Esophagus muscularis mucosa (tissue), 4 donors: ENCODE measurements at regions not wholly inside any gene's neighbourhood (a gene's known extent, or its start where the extent isn't known, plus 50 kb on each side); places are given as distances from the start of the nearest gene placed in this dataset.

Source experiments
- DNase-seq: peaks from one replicate; pipeline ENCODE4 v3.0.0-alpha.2; 2017; ENCODE audit errors: extremely low spot score
- H3K27ac ChIP-seq, 4 donors: fragments of 200-600 bp; sonication (generic); replicated peaks in 1 of 4; 1 replicate in 3 of 4; 2 replicates in 1 of 4; pipeline ENCODE4 v1.5.1; 2016 to 2019; ENCODE audit warnings: mild to moderate bottlenecking in 1 of 4
- H3K27me3 ChIP-seq, 4 donors: fragments of 200-600 bp; sonication (generic); one replicate each; pipeline versions ENCODE4 v1.5.1 to v1.6.0; 2016 to 2019
- H3K36me3 ChIP-seq, 4 donors: fragments of 200-600 bp; sonication (generic); one replicate each; pipeline ENCODE4 v1.5.1; 2016 to 2019
- H3K4me1 ChIP-seq, 4 donors: fragments of 200-600 bp; sonication (generic); one replicate each; pipeline ENCODE4 v1.5.1; 2016 to 2019
- H3K4me3 ChIP-seq, 4 donors: fragments of 200-600 bp; sonication (generic); 1 replicate in 2 of 4; 2 replicates in 2 of 4; pipeline ENCODE4 v1.5.1; 2016 to 2019; ENCODE audit warnings: mild to moderate bottlenecking in 4 of 4, moderate library complexity in 1 of 4
- H3K9me3 ChIP-seq, 4 donors: fragments of 200-600 bp; sonication (generic); 1 replicate in 3 of 4; 2 replicates in 1 of 4; pipeline ENCODE4 v1.5.1; 2016 to 2019
- CTCF ChIP-seq, 3 experiments: fragments of 200-600 bp in 2 of 3; fragments of 450-650 bp in 1 of 3; sonication (generic) in 2 of 3; IDR thresholded peaks; one replicate each; pipeline ENCODE4 v1.5.1; 2017 to 2019; ENCODE audit warnings: antibody characterized with exemption in 3 of 3, mild to moderate bottlenecking in 2 of 3, moderate library complexity in 1 of 3
- EP300 ChIP-seq: sonication (generic); formaldehyde crosslinking; IDR thresholded peaks from one replicate; pipeline ENCODE4 v1.6.1; 2017; ENCODE audit warnings: antibody characterized with exemption
- POLR2A ChIP-seq: fragments of 450-650 bp; IDR thresholded peaks from one replicate; pipeline ENCODE4 v1.6.1; 2017; ENCODE audit warnings: antibody characterized with exemption, moderate library complexity, mild to moderate bottlenecking, low read depth
- POLR2AphosphoS5 ChIP-seq, 2 donors: sonication (generic); formaldehyde crosslinking; IDR thresholded peaks; one replicate each; pipeline ENCODE4 v1.6.1; 2017; ENCODE audit warnings: antibody characterized with exemption in 2 of 2
- WGBS: methylation state at CpG from one replicate; pipeline ENCODE4 v1.1.5; 2018; 5-methylcytosine and 5-hydroxymethylcytosine counted together
- intact Hi-C: fragments of 100-400 bp; cut with DNase I; formaldehyde crosslinking; loops from one replicate; pipeline ENCODE4 v1.15.1; 2023

GRCh38 chr20:61052195-61052750 is 199.8 kb upstream of the CDH4 start:
- no peaks in the 10 kb centered on the region for H3K36me3 ChIP-seq
- H3K4me3 ChIP-seq, result no peak overlapping the region
- H3K27ac ChIP-seq, result no peak overlapping the region
- H3K4me1 ChIP-seq, result peaks cover 0 to 21% (median 16%) of the 10 kb centered on the region in 4 donors
- intact Hi-C loops, result no loop called here
- no peak for TF ChIP-seq POLR2AphosphoS5 (IDR thresholded peaks at IDR 0.05)
- no peak for TF ChIP-seq EP300
- no peak for TF ChIP-seq POLR2A
- no peak for TF ChIP-seq CTCF (IDR thresholded peaks at IDR 0.05)
- no peaks in the 10 kb centered on the region for H3K27me3 ChIP-seq
- WGBS, result 55% methylated on average over 16 of the region's 16 CpGs
- DNase-seq, result no peak
- no peaks in the 10 kb centered on the region for H3K9me3 ChIP-seq

DNA sequence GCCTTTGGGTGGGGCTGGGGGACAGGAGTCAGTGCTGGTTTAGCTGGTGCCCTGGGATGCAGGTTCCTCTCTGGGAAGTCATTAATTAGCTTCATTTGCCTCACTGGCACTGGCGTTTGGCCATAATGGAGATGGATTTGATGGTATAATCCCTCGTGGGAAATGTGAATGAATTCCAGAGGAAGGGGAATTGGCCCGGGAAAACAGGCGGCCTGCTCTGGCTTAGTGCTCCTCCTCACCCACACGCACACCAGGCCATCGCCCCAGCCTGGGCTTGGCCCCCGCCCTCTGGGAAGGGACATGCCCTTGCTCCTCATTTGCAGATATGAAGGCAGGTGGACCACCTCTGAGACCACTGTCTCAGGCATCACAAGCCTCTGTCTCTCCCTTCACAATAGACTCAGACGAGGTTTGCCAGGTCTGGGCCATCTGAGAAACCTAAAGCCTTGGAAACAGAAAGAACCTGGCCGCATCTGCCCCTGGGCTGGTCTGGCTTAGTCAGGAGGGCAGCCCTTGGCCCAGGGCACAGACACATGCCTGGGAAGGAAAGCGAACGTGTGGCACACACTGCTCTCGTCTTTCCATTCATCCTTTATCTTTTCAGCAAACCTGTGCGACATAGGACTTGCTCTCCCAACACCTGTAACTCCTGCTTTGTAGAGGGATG is 199.2 kb upstream of the CDH4 start:
- DNase-seq, result no peak
- H3K9me3 ChIP-seq, result no peaks in the 10 kb centered on the region
- H3K27me3 ChIP-seq, result no peaks in the 10 kb centered on the region
- peaks cover 0 to 21% (median 16%) of the 10 kb centered on the region in 4 donors for H3K4me1 ChIP-seq
- WGBS, result 77% methylated on average over 7 of the region's 13 CpGs
- no peak overlapping the region for H3K27ac ChIP-seq
- no peak for TF ChIP-seq POLR2AphosphoS5 (IDR thresholded peaks at IDR 0.05)
- TF ChIP-seq POLR2A, result no peak
- TF ChIP-seq CTCF (IDR thresholded peaks at IDR 0.05), result no peak
- no peak for TF ChIP-seq EP300
- intact Hi-C loops, result no loop called here
- H3K36me3 ChIP-seq, result no peaks in the 10 kb centered on the region
- H3K4me3 ChIP-seq, result no peak overlapping the region

GRCh38 chr20:61053487-61053886 is 198.6 kb upstream of the CDH4 start:
- no peak for TF ChIP-seq POLR2A
- TF ChIP-seq EP300, result no peak
- whole genome bisulfite sequencing, result 77% methylated on average over 4 of the region's 4 CpGs
- intact Hi-C loops, result no loop called here
- H3K36me3 ChIP-seq, result no peaks in the 10 kb centered on the region
- H3K27ac ChIP-seq, result no peak overlapping the region
- peaks cover 0 to 21% (median 16%) of the 10 kb centered on the region in 4 donors for H3K4me1 ChIP-seq
- H3K27me3 ChIP-seq, result no peaks in the 10 kb centered on the region
- H3K9me3 ChIP-seq, result no peaks in the 10 kb centered on the region
- no peak for DNase-seq
- no peak overlapping the region for H3K4me3 ChIP-seq

DNA sequence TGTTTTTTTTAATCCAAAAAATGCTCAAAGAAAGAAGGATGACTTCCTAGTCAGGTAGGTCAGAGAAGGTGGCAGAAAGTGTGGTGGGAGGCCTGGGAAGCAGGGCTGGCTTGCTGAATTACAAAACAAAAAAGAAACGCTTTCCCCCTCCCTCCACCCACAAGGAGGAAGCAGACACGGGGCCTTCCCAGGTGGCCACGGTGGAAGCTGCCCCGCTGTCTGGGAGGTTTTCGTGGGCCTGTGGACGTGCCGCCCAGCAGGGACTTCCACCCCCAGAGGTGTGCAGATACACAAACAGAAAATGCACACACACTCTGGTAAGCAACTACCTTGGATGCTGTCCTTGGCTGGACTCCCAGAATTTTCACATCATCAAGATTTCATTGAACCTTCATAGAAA is 198.2 kb upstream of the CDH4 start:
- Histone ChIP-seq H3K27me3 (no peaks in the 10 kb centered on the region), H3K36me3 (no peaks in the 10 kb centered on the region), H3K27ac (no peak overlapping the region), H3K4me3 (no peak overlapping the region), H3K9me3 (no peaks in the 10 kb centered on the region), H3K4me1 (peaks cover 0 to 21% (median 16%) of the 10 kb centered on the region in 4 donors)
- 61% methylated on average over 7 of the region's 7 CpGs for WGBS
- intact Hi-C loops, result no loop called here
- no peak for DNase-seq
- TF ChIP-seq EP300, result no peak
- no peak for TF ChIP-seq POLR2AphosphoS5 (IDR thresholded peaks at IDR 0.05)
- no peak for TF ChIP-seq CTCF (IDR thresholded peaks at IDR 0.05)
- TF ChIP-seq POLR2A, result no peak

GRCh38 chr20:61054411-61054810 is 197.7 kb upstream of the CDH4 start:
- Histone ChIP-seq H3K4me1 (peaks cover 0 to 21% (median 16%) of the 10 kb centered on the region in 4 donors), H3K4me3 (no peak overlapping the region), H3K9me3 (no peaks in the 10 kb centered on the region), H3K36me3 (no peaks in the 10 kb centered on the region), H3K27me3 (no peaks in the 10 kb centered on the region), H3K27ac (no peak overlapping the region)
- no peak for DNase-seq
- TF ChIP-seq POLR2AphosphoS5 (IDR thresholded peaks at IDR 0.05) (no peak), POLR2A (no peak), EP300 (no peak), CTCF (IDR thresholded peaks at IDR 0.05) (no peak)
- WGBS, result 77% methylated on average over 9 of the region's 9 CpGs
- intact Hi-C loops, result no loop called here
